ENCODE measurements at regions not wholly inside any gene's neighbourhood (a gene's known extent, or its start where the extent isn't known, plus 50 kb on each side); places are given as distances from the start of the nearest gene placed in this dataset.
A peak's percentile ranks its signal among the peaks of the same experiment; 100 is the strongest.

GRCh38 chr7:36790311-36790787 is 66.1 kb upstream of the AOAH start:
- Histone ChIP-seq H3K4me3 (ENCODE audit: low read depth in 1 of 2, low read length in 1 of 2) (no peak overlapping the region), H3K27me3 (no peaks in the 10 kb centered on the region), H3K9me3 (no peaks in the 10 kb centered on the region), H3K36me3 (no peaks in the 10 kb centered on the region), H3K27ac (no peak overlapping the region), H3K4me1 (ENCODE audit: control insufficient read depth in 1 of 2, insufficient read depth in 1 of 2, low read depth in 1 of 2, low read length in 1 of 2) (peaks cover 3 to 4% of the 10 kb centered on the region in 2 experiments)
- no peak for TF ChIP-seq CTCF (IDR thresholded peaks at IDR 0.05)

GRCh38 chr7:36788825-36789470 is 64.7 kb upstream of the AOAH start:
- Histone ChIP-seq H3K27me3 (no peaks in the 10 kb centered on the region), H3K4me1 (ENCODE audit: control insufficient read depth in 1 of 2, insufficient read depth in 1 of 2, low read depth in 1 of 2, low read length in 1 of 2) (peaks cover 10% of the 10 kb centered on the region in 2 experiments), H3K27ac (no peak overlapping the region), H3K9me3 (no peaks in the 10 kb centered on the region), H3K4me3 (ENCODE audit: low read depth in 1 of 2, low read length in 1 of 2) (no peak overlapping the region), H3K36me3 (no peaks in the 10 kb centered on the region)
- no peak for TF ChIP-seq CTCF (IDR thresholded peaks at IDR 0.05)

- Histone ChIP-seq H3K4me3 (ENCODE audit: low read depth in 1 of 2, low read length in 1 of 2) (no peak overlapping the region), H3K9me3 (no peaks in the 10 kb centered on the region), H3K4me1 (ENCODE audit: control insufficient read depth in 1 of 2, insufficient read depth in 1 of 2, low read depth in 1 of 2, low read length in 1 of 2) (peaks cover 10% of the 10 kb centered on the region in 2 experiments), H3K36me3 (no peaks in the 10 kb centered on the region), H3K27ac (no peak overlapping the region), H3K27me3 (no peaks in the 10 kb centered on the region)
- TF ChIP-seq CTCF (IDR thresholded peaks at IDR 0.05): no peak
Measured at GRCh38 chr7:36787933-36788378, 63.7 kb upstream of the AOAH start.

GRCh38 chr7:36784991-36785940 is 61.0 kb upstream of the AOAH start:
- peak overlapping the region; percentile 48 for H3K27ac ChIP-seq
- no peak for TF ChIP-seq CTCF (IDR thresholded peaks at IDR 0.05)
- H3K4me1 ChIP-seq (ENCODE audit: control insufficient read depth in 1 of 2, insufficient read depth in 1 of 2, low read depth in 1 of 2, low read length in 1 of 2): peaks cover 19 to 20% of the 10 kb centered on the region in 2 experiments
- no peak overlapping the region for H3K4me3 ChIP-seq (ENCODE audit: low read depth in 1 of 2, low read length in 1 of 2)
- H3K9me3 ChIP-seq: no peaks in the 10 kb centered on the region
- H3K36me3 ChIP-seq: no peaks in the 10 kb centered on the region
- H3K27me3 ChIP-seq: no peaks in the 10 kb centered on the region

GRCh38 chr7:36781011-36781738 is 56.9 kb upstream of the AOAH start:
- Histone ChIP-seq H3K27ac (no peak overlapping the region), H3K4me3 (ENCODE audit: low read depth in 1 of 2, low read length in 1 of 2) (no peak overlapping the region), H3K36me3 (no peaks in the 10 kb centered on the region), H3K27me3 (no peaks in the 10 kb centered on the region), H3K9me3 (no peaks in the 10 kb centered on the region), H3K4me1 (ENCODE audit: control insufficient read depth in 1 of 2, insufficient read depth in 1 of 2, low read depth in 1 of 2, low read length in 1 of 2) (peaks cover 48 to 51% of the 10 kb centered on the region in 2 experiments)
- TF ChIP-seq CTCF (IDR thresholded peaks at IDR 0.05): no peak
